ENCODE measurements at regions not wholly inside any gene's neighbourhood (a gene's known extent, or its start where the extent isn't known, plus 50 kb on each side); places are given as distances from the start of the nearest gene placed in this dataset.
"Not testable (repeated sequence)": the region's sequence is repeated elsewhere in the genome, so short reads cannot be mapped to it uniquely, and the experiment has no call there.

DNA sequence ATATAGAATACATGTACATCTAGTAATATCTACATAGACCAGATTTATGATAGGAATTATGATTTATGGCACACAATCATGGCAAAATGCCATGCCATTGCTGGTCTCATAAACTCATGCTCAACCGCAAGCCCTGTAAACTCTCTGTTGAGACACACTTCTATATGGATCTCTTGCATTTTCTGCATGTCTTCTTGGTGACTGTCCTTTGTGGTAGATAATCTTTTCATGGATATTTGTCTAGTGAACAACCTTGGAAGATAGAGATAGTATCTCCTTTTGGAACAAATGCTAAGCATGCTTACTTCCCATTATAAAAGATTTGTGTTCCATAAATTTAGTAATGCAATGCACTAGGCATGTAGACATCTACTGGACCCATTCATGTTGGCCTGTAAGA, 328.0 kb downstream of the NAF1 start:
- DNase-seq (ENCODE audit: low spot score): no peak
- no peak overlapping the region for H3K27ac ChIP-seq

DNA sequence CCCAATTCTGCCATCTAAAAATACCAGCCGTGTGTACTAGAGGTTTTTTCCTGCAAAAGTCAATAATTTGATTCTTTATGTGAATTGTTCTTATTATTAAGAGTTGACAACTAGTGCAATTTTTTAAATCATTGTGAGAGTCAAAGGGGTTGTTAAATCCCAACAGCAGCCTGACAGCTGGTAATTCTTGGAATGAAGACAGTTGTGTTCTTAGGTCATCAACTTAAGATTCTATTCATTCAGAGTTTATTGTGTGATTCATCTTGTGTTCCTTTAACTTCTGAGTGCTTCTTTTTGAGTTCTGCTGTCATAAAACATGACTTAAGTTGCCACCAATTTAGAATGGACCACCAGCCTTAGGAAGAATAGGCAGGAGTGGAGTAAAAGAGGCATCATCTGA, 329.0 kb downstream of the NAF1 start:
- Histone ChIP-seq H3K4me3 (no peak overlapping the region), H3K27ac (no peak overlapping the region)
- DNase-seq (ENCODE audit: low spot score): no peak
- TF ChIP-seq, protein P1, sequence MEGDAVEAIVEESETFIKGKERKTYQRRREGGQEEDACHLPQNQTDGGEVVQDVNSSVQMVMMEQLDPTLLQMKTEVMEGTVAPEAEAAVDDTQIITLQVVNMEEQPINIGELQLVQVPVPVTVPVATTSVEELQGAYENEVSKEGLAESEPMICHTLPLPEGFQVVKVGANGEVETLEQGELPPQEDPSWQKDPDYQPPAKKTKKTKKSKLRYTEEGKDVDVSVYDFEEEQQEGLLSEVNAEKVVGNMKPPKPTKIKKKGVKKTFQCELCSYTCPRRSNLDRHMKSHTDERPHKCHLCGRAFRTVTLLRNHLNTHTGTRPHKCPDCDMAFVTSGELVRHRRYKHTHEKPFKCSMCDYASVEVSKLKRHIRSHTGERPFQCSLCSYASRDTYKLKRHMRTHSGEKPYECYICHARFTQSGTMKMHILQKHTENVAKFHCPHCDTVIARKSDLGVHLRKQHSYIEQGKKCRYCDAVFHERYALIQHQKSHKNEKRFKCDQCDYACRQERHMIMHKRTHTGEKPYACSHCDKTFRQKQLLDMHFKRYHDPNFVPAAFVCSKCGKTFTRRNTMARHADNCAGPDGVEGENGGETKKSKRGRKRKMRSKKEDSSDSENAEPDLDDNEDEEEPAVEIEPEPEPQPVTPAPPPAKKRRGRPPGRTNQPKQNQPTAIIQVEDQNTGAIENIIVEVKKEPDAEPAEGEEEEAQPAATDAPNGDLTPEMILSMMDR (IDR thresholded peaks at IDR 0.05): no peak

More for the DNA sequence above, 328.0 kb downstream of the NAF1 start:
- TF ChIP-seq, protein P1 (IDR thresholded peaks at IDR 0.05): no peak
- no peak overlapping the region for H3K4me3 ChIP-seq

DNA sequence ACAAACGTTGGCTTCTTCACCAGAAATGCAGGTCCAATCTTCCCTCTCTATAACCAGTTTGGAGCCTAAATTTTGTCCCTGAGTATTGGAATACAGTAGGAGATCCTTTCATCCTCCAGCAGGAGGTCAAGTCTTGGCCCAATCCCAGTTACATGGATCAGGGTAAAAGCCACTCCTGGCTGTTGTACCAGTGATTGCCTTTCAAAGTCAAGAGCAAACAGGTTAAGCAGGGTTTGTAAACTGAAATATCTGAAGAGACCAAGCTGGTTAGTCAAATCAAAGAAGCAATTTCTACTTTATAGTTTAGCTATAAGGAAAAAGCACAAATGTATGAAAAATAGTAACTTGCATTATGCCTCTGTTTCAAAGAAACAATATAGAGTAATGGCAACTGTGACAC, 329.4 kb downstream of the NAF1 start:
- H3K27ac ChIP-seq: no peak overlapping the region
- H3K4me3 ChIP-seq: no peak overlapping the region
- DNase-seq (ENCODE audit: low spot score): no peak
- TF ChIP-seq, protein P1 (IDR thresholded peaks at IDR 0.05): no peak

DNA sequence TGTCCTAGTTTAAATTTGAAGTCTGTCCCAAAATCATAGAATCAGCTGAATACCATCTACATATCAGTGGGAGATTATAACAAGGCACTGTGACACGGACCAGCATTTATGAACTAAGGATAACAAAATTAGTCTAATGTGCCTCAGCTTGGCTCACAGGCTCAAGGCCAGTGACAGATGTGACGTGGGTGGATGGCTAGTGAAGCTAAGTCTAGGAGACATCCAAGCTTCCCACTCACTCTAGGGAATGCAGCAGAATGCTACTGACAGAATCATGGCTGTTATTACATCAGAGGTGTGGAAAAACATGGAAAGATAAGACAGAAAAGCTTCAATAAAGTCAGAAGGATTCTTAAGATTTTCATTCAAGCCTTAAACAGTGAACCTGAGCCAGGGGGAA, 329.9 kb downstream of the NAF1 start:
- Histone ChIP-seq H3K4me3 (no peak overlapping the region), H3K27ac (no peak overlapping the region)
- TF ChIP-seq, protein P1 (IDR thresholded peaks at IDR 0.05): no peak
- DNase-seq (ENCODE audit: low spot score): no peak

DNA sequence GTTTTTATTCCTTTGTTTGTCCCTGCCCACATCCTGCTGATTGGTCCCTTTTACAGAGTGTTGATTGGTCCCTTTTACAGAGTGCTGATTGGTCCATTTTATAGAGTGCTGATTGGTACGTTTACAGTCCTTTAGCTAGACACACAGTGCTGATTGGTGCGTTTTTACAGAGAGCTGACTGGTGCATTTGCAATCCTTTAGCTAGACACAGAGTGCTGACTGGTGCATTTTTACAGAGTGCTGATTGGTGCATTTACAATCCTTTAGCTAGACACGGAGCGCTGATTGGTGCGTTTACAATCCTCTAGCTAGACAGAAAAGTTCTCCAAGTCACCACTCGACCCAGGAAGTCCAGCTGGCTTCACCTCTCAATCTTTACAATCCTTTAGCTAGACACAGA, 330.4 kb downstream of the NAF1 start:
- H3K4me3 ChIP-seq; H3K27ac ChIP-seq; DNase-seq (ENCODE audit: low spot score): not testable (repeated sequence)

DNA sequence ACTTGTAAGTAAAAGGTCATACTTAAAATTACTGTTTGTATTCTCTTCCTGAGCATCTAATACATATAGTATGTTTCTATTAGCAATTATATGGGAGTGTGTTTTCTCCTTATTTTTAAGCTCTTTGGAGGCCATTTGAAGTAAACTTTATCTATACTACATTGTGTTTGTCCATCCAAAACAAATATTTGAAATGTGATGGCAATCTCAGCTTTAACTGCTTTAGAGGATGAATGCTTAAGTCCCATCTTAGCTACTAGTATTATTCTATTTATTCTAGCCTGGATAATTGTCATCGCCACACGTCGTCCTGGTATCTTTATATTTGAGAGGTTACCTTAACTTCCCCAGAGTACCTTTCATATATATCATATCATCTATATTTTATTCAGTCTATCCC, 335.8 kb downstream of the NAF1 start:
- no peak overlapping the region for H3K4me3 ChIP-seq
- TF ChIP-seq, protein P1 (IDR thresholded peaks at IDR 0.05): no peak
- DNase-seq (ENCODE audit: low spot score): no peak
- H3K27ac ChIP-seq: no peak overlapping the region

DNA sequence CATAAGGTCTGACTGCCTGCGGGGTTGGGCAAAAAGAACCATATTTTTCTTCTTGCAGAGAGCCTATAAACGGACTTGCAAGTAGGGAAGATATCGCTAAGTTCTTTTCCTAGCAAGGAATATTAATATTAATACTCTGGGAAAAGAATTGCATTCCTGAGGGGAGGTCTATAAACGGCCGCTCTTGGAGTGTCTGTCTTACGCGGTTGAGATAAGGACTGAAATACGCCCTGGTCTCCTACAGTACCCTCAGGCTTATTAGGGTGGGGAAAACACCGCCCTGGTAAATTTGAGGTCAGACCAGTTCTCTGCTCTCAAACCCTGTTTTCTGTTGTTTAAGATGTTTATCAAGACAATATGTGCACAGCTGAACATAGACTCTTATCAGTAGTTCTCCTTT, 349.3 kb downstream of the NAF1 start:
- H3K27ac ChIP-seq; H3K4me3 ChIP-seq; DNase-seq (ENCODE audit: low spot score): not testable (repeated sequence)

DNA sequence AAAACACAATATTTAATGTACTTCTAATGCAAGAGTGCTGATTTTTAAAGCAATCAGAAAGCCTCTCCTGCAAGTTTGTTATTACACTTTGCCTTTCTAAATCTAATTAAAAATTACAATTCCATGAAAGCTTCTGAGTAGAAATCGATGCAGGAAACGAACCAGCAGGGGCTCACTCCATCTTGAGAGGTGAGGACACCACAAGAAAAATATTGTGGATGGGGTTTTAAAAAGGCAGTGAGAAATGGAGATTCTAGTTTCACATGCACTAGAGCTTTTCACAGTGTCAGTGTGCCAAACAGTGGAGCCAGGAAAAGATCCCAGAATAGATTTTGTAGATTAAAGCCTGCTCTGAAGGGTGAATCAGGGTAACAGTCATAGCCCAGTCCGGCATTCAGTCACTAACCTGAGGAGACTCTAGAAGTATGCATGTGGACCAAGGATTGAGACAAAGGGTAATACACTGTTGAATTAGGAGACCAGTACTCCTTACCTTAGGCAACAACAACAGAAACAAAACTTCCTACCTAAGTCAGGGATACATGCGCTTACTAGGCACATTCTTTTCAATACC, 362.3 kb downstream of the NAF1 start:
- H3K4me3 ChIP-seq: no peak overlapping the region
- no peak overlapping the region for H3K27ac ChIP-seq
- no peak for DNase-seq (ENCODE audit: low spot score)
- TF ChIP-seq, protein P1 (IDR thresholded peaks at IDR 0.05): no peak

Measured in coronary artery (tissue), 2 donors.